ENCODE measurements at regions not wholly inside any gene's neighbourhood (a gene's known extent, or its start where the extent isn't known, plus 50 kb on each side); places are given as distances from the start of the nearest gene placed in this dataset.

DNA sequence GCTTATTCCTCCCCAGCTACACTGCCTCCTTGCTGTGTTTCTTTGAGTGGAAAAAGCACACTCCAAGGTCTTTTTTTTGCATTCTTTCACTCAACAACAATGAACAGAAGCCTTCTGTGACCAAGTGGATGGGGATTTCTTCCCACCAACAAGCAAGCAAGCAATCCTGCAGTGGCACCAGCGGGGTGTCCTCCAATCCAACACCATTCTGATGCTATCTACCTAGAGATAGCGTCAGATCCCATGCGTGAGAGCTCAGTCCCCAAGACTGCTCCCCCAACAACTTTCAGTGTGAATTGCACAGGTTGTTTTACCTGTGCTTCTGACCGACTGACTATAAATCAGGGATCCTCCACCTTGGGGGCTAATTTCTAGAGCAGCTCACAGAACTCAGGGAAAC lies 311.0 kb upstream of the PODXL start:
- TF ChIP-seq, protein P1, sequence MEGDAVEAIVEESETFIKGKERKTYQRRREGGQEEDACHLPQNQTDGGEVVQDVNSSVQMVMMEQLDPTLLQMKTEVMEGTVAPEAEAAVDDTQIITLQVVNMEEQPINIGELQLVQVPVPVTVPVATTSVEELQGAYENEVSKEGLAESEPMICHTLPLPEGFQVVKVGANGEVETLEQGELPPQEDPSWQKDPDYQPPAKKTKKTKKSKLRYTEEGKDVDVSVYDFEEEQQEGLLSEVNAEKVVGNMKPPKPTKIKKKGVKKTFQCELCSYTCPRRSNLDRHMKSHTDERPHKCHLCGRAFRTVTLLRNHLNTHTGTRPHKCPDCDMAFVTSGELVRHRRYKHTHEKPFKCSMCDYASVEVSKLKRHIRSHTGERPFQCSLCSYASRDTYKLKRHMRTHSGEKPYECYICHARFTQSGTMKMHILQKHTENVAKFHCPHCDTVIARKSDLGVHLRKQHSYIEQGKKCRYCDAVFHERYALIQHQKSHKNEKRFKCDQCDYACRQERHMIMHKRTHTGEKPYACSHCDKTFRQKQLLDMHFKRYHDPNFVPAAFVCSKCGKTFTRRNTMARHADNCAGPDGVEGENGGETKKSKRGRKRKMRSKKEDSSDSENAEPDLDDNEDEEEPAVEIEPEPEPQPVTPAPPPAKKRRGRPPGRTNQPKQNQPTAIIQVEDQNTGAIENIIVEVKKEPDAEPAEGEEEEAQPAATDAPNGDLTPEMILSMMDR (IDR thresholded peaks at IDR 0.05) = no peak
- TF ChIP-seq POLR2A (IDR thresholded peaks at IDR 0.05) = no peak

Data from right lobe of liver (tissue), 4 donors.